Omental fat pad (tissue), 3 donors: ENCODE measurements at regions not wholly inside any gene's neighbourhood (a gene's known extent, or its start where the extent isn't known, plus 50 kb on each side); places are given as distances from the start of the nearest gene placed in this dataset.

Experiments
- ATAC-seq: fragments of 150-250 bp; one replicate; pipeline ENCODE4 v1.9.1; 2016; ENCODE audit warnings: mild to moderate bottlenecking, moderate library complexity; ENCODE audit not compliant: low FRiP score
- DNase-seq: peaks from one replicate; pipeline ENCODE4 v3.0.0-alpha.2; 2019; ENCODE audit warnings: low spot score
- TF ChIP-seq, protein P1 (sequence below), 3 donors: fragments of 450-650 bp; IDR thresholded peaks; one replicate each; pipeline ENCODE4 v1.5.1; 2016 to 2017; ENCODE audit warnings: antibody characterized with exemption in 3 of 3, mild to moderate bottlenecking in 3 of 3, moderate library complexity in 2 of 3

- DNase-seq (no peak), ATAC-seq (no peak)
- TF ChIP-seq, protein P1, sequence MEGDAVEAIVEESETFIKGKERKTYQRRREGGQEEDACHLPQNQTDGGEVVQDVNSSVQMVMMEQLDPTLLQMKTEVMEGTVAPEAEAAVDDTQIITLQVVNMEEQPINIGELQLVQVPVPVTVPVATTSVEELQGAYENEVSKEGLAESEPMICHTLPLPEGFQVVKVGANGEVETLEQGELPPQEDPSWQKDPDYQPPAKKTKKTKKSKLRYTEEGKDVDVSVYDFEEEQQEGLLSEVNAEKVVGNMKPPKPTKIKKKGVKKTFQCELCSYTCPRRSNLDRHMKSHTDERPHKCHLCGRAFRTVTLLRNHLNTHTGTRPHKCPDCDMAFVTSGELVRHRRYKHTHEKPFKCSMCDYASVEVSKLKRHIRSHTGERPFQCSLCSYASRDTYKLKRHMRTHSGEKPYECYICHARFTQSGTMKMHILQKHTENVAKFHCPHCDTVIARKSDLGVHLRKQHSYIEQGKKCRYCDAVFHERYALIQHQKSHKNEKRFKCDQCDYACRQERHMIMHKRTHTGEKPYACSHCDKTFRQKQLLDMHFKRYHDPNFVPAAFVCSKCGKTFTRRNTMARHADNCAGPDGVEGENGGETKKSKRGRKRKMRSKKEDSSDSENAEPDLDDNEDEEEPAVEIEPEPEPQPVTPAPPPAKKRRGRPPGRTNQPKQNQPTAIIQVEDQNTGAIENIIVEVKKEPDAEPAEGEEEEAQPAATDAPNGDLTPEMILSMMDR (IDR thresholded peaks at IDR 0.05) = no peak
Measured at GRCh38 chr4:41878991-41879491, 56.2 kb upstream of the TMEM33 start.

DNA sequence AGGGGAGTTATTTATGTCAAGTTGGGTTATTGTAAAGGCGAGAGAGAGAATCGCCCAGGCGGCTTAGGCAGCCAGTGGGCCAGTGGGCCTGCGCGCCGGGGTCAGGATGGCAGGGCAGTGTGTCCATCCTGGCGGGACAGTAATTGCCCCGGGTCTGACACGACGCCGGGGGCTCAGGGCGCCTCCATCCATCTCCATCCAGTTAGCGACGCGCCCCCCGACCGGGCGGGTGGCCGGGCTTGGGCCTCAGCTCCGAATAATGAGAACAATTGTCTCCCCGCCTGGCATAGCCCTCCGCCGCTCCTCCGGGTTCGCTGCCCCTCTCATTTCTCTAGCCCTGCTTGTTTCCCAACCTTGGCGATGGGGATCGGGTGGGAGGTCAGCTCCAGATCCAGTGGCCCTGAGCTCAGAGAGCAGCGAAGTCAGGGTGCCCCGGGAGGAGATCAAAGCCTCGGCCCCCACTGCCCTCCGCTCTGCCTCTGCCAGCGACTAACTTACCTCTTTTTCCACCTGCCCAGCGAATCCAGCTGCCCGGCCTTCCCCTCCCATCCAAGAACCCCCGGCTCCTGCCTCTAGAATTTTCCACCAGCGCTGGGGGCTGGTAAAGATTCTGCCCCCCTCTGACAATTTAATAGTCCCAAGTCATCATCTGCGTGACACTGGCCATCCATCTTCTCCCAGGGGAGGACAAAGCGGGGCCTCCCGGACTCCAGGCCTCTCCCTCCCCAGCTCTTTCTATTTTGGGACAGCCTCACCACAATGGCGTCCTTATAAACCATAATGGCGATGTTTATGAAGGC is 56.9 kb upstream of the TMEM33 start:
- TF ChIP-seq, protein P1 (IDR thresholded peaks at IDR 0.05) = no peak
- no peak for DNase-seq
- no peak for ATAC-seq

GRCh38 chr4:41877020-41877796 is 58.0 kb upstream of the TMEM33 start:
- TF ChIP-seq, protein P1 (IDR thresholded peaks at IDR 0.05) = no peak
- ATAC-seq = no peak
- DNase-seq = no peak

- no peak for ATAC-seq
- TF ChIP-seq, protein P1 (IDR thresholded peaks at IDR 0.05) = no peak
Measured at GRCh38 chr4:41874873-41875272, 60.4 kb upstream of the TMEM33 start.

GRCh38 chr4:41874398-41874797 is 60.8 kb upstream of the TMEM33 start:
- no peak for ATAC-seq
- TF ChIP-seq, protein P1 (IDR thresholded peaks at IDR 0.05) = no peak
- DNase-seq = no peak

More at GRCh38 chr4:41874873-41875272, 60.4 kb upstream of the TMEM33 start:
- DNase-seq = no peak

DNA sequence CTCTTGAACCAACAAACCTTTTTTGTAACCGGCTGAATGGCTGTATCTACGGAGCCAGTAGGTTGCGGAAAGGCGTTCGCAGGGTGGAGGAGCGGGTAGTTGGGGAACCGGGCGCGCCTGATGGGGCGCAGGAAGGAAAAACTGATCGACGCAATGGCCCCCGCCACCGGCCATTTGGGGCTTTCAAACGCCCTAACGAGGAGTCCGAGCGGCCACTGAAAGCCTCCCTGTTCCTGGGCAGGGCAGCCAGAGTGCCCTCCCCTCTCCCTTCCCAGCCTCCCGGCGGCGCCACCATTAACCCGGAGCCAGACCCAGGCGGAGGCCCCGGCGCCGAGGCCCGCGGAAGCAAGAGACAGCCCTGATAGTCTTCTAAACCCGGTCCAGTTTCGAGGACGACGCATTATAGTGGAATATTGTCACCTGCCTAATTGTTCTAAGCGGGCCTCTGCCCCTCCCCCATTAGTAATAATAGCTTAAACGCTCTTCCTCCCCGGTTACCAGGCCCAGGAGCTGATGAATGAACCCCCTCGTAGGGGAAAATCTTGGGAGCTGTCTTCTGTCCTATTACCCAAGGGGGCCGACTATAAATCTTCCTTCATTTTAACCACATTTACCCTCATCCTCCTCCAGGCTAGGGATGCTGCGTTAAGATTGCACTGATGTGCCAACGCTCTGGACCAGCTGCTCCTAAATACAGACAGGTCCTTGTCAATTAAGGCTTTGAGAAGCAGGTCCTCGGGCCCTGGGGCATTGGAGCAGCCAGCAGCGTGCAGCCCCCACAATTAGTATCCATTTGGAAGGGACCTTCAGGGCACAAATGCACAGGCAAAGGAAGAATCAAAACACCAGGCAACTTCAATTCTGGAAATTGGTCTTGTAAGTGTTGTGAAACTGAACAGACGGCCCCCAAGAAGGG is 61.6 kb upstream of the TMEM33 start:
- TF ChIP-seq, protein P1 (IDR thresholded peaks at IDR 0.05) = no peak
- DNase-seq (no peak), ATAC-seq (no peak)
